Kidney (tissue), 13 donors: ENCODE measurements at regions not wholly inside any gene's neighbourhood (a gene's known extent, or its start where the extent isn't known, plus 50 kb on each side); places are given as distances from the start of the nearest gene placed in this dataset.
"Not testable (repeated sequence)": the region's sequence is repeated elsewhere in the genome, so short reads cannot be mapped to it uniquely, and the experiment has no call there.

Experiments
- DNase-seq, 5 donors: peaks; one replicate each; pipeline ENCODE4 v3.0.0-alpha.2; 2013 to 2020
- FAIRE-seq: peaks from 2 replicates; lab custom pipeline; 2012; peaks lifted over from hg19 to GRCh38; lab: Jason Lieb, UNC
- H3K27ac ChIP-seq, 2 donors: one replicate each; pipeline ENCODE4 v1.7.0; 2013; ENCODE audit warnings: low read depth in 2 of 2, low read length in 2 of 2, inconsistent platforms in 1 of 2
- H3K27me3 ChIP-seq: one replicate; pipeline ENCODE4 v1.7.1; 2013; ENCODE audit warnings: low read length, inconsistent platforms; ENCODE audit not compliant: control insufficient read depth, insufficient read depth
- H3K36me3 ChIP-seq, 3 donors: one replicate each; pipeline versions ENCODE4 v1.7.0 to v1.7.1; 2013; ENCODE audit warnings: low read length in 3 of 3, control low read depth in 1 of 3, inconsistent platforms in 1 of 3; ENCODE audit not compliant: insufficient read depth in 3 of 3, control insufficient read depth in 2 of 3
- H3K4me1 ChIP-seq, 3 donors: one replicate each; pipeline versions ENCODE4 v1.7.0 to v1.7.1; 2013; ENCODE audit warnings: low read length in 3 of 3, inconsistent platforms in 1 of 3, low read depth in 1 of 3; ENCODE audit not compliant: control insufficient read depth in 2 of 3, insufficient read depth in 2 of 3
- H3K4me3 ChIP-seq, 3 donors: one replicate each; pipeline versions ENCODE4 v1.7.0 to v1.8.1; 2013; ENCODE audit warnings: low read length in 3 of 3, control low read depth in 1 of 3, inconsistent platforms in 1 of 3
- H3K9ac ChIP-seq, 3 donors: one replicate each; pipeline versions ENCODE4 v1.7.0 to v1.7.1; 2013; ENCODE audit warnings: low read length in 3 of 3, control low read depth in 1 of 3, inconsistent platforms in 1 of 3
- H3K9me3 ChIP-seq, 3 donors: one replicate each; pipeline versions ENCODE4 v1.7.0 to v1.7.1; 2013; ENCODE audit warnings: low read length in 3 of 3, control low read depth in 1 of 3, inconsistent platforms in 1 of 3; ENCODE audit not compliant: control insufficient read depth in 2 of 3, insufficient read depth in 1 of 3
- intact Hi-C: fragments of 100-400 bp; cut with DNase I; formaldehyde crosslinking; loops from one replicate; pipeline ENCODE4 v1.11.1; 2022
- TF ChIP-seq, protein P1 (sequence below): IDR thresholded peaks from 3 replicates; pipeline ENCODE4 v1.5.1; 2012; ENCODE audit warnings: mild to moderate bottlenecking, moderate library complexity, borderline replicate concordance; ENCODE audit not compliant: insufficient read depth; ENCODE audit errors: extremely low read depth
- donor health status: control.
- donor health status: control.
- donor health status: control.
- donor health status: control.
- donor health status: control.
- donor health status: DM: yes; HTN: yes; CAD: no.
- donor health status: Normal renal cell carcinoma (clear cell type).

DNA sequence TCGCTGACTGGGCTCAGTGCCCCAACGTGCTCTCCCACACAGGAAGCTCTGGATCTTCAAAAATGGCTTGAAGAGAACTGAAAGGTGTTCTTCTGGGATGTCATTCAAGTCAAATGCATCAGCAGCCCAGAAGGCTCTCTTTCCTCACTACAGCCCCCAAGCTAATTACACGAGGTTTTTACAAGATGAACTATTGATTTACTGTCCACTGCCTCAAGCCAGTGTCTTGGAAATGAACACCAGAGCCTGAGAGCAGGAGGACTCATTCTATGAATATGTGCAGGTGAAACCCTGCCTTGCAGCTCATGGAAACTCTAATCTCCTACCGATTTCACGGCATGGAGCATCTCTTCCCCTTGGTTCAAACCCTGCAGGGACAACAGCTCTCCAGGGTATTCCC lies 98.9 kb upstream of the CST7 start:
- Histone ChIP-seq H3K9me3 (peaks cover 0 to 8% (median 0%) of the 10 kb centered on the region in 3 donors), H3K27me3 (no peaks in the 10 kb centered on the region), H3K9ac (no peak overlapping the region), H3K4me1 (no peaks in the 10 kb centered on the region), H3K4me3 (no peak overlapping the region), H3K27ac (no peak overlapping the region), H3K36me3 (no peaks in the 10 kb centered on the region)
- intact Hi-C loops, result no loop called here
- no peak for DNase-seq
- TF ChIP-seq, protein P1, sequence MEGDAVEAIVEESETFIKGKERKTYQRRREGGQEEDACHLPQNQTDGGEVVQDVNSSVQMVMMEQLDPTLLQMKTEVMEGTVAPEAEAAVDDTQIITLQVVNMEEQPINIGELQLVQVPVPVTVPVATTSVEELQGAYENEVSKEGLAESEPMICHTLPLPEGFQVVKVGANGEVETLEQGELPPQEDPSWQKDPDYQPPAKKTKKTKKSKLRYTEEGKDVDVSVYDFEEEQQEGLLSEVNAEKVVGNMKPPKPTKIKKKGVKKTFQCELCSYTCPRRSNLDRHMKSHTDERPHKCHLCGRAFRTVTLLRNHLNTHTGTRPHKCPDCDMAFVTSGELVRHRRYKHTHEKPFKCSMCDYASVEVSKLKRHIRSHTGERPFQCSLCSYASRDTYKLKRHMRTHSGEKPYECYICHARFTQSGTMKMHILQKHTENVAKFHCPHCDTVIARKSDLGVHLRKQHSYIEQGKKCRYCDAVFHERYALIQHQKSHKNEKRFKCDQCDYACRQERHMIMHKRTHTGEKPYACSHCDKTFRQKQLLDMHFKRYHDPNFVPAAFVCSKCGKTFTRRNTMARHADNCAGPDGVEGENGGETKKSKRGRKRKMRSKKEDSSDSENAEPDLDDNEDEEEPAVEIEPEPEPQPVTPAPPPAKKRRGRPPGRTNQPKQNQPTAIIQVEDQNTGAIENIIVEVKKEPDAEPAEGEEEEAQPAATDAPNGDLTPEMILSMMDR, result no peak
- no peak for FAIRE-seq

DNA sequence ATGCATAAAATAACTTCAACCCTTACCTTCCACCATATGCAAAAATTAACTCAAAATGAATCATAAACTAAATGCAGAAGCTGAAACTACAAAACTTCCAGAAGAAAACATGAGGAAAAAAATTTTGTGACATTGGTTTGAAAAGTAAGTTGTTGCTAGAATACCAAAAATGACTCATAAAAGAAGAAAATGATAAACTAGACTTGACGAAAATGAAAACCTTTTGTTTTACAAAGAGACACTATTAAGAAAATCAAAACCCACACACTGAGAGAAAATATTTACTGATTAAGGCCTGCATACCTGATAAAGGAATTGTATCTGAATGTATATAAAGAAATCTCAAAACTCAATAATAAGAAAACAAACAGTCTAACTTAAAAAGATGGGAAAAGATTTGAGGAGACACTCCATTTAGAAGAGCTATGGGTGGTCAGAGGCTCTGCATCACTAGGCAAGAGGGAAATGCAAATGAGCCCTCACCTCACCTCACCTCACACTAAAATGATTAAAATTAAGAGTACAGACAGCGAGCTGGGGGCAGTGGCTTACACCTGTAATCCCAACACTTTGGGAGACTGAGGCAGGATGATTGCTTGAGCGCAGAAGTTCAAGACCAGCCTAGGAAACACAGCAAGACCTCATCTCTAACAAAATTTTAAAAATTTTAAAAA lies 97.6 kb upstream of the CST7 start:
- FAIRE-seq (no peak), DNase-seq (no peak)
- Histone ChIP-seq H3K36me3 (no peaks in the 10 kb centered on the region), H3K27ac (no peak overlapping the region), H3K9me3 (peaks cover 0 to 8% (median 0%) of the 10 kb centered on the region in 3 donors), H3K4me1 (no peaks in the 10 kb centered on the region), H3K4me3 (no peak overlapping the region), H3K9ac (no peak overlapping the region), H3K27me3 (no peaks in the 10 kb centered on the region)
- intact Hi-C loops, result no loop called here
- TF ChIP-seq, protein P1, result no peak

- intact Hi-C loops, result no loop called here
- Histone ChIP-seq H3K27me3 (no peaks in the 10 kb centered on the region), H3K36me3 (no peaks in the 10 kb centered on the region), H3K9me3 (peaks cover 0 to 8% (median 0%) of the 10 kb centered on the region in 3 donors), H3K27ac (no peak overlapping the region), H3K4me3 (no peak overlapping the region), H3K9ac (no peak overlapping the region), H3K4me1 (no peaks in the 10 kb centered on the region)
- no peak for FAIRE-seq
- TF ChIP-seq, protein P1, result no peak
- DNase-seq, result no peak
Observed at GRCh38 chr20:24853916-24854315, 95.2 kb upstream of the CST7 start.

DNA sequence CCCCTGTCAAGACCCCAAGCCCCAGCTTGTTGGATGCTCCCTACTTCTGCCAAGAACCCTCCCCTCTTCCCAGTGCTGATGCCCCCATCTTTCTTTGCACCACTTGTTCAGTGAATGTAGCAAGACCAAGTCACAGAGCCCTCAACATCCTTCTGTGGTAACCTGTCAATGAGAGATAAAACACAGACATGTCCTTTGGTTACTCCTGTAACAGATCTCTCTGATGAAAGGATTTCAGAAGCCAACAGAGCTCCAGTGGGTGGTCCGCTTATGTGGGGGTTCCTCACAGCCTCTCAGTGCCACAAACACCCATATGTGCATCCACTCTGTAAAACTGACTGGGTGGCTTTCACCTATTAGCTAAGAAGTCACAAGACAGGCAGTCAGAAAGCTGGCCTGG lies 93.2 kb upstream of the CST7 start:
- H3K27me3 ChIP-seq, result no peaks in the 10 kb centered on the region
- TF ChIP-seq, protein P1, result no peak
- H3K9me3 ChIP-seq, result peaks cover 0 to 8% (median 0%) of the 10 kb centered on the region in 3 donors
- FAIRE-seq (no peak), DNase-seq (no peak)
- intact Hi-C loops, result no loop called here
- no peaks in the 10 kb centered on the region for H3K36me3 ChIP-seq
- no peak overlapping the region for H3K4me3 ChIP-seq
- no peaks in the 10 kb centered on the region for H3K4me1 ChIP-seq
- H3K9ac ChIP-seq, result no peak overlapping the region
- no peak overlapping the region for H3K27ac ChIP-seq

GRCh38 chr20:24858500-24858899 lies 90.6 kb upstream of the CST7 start:
- H3K36me3 ChIP-seq, H3K4me1 ChIP-seq, H3K4me3 ChIP-seq, H3K9ac ChIP-seq, H3K27me3 ChIP-seq, DNase-seq, FAIRE-seq, intact Hi-C loops, H3K9me3 ChIP-seq, H3K27ac ChIP-seq: not testable (repeated sequence)
